GF-D8 (cell line): ENCODE measurements at regions not wholly inside any gene's neighbourhood (a gene's known extent, or its start where the extent isn't known, plus 50 kb on each side); places are given as distances from the start of the nearest gene placed in this dataset.

Experiments
- DNase-seq: peaks from one replicate; lab custom pipeline; 2025; lab: John Stamatoyannopoulos, UW

- DNase-seq = no peak
Measured at GRCh38 chr14:34243001-34243400, 219.0 kb downstream of the SPTSSA start.

DNA sequence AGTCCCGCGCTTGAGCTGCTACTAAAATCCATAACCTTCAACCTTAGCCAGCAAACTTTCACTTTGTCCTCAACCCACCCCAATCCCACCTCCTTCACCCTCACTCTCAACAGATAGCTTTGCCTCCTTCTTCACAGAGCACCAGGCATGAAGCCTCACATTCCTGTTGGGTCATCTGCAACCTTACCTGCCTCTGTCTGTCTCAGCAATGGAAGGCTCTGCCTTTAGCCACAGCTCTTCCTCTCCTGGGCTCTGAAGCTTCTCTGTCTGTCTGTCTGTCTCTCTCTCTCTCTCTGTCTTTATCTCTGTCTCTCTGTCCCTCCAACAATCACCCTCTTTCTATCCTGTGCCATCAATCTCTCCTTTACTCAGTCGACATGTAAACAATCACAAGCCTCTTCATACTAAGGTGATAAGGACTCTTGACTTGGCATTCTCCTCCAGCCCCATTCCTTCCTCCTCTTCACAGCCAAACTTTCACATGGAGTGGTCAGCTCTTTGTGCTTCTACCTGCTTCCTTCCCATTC lies 220.8 kb downstream of the SPTSSA start:
- no peak for DNase-seq

- DNase-seq = no peak
Measured at GRCh38 chr14:34238610-34239009, 223.4 kb downstream of the SPTSSA start.

DNA sequence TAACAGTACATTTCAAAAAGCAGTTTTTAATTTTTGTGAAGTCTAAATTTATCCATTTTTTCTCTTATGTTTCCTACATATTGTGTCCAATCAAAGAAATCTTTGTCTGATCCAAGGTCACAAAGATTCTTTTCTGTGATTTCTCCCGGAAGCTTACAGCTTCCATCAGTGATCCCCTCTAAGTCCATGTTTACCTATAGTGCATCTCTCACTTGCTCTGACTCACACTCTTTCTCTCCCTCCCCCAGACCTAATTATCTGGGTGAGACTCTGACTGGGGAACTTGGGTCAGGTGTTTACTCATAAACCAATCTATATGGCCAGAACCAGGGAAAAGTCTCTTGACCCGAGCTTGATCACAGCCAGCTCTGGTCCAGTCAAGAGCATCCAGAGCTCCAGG lies 224.4 kb downstream of the SPTSSA start:
- no peak for DNase-seq

- DNase-seq = no peak
Measured at GRCh38 chr14:34237081-34237480, 225.0 kb downstream of the SPTSSA start.

DNA sequence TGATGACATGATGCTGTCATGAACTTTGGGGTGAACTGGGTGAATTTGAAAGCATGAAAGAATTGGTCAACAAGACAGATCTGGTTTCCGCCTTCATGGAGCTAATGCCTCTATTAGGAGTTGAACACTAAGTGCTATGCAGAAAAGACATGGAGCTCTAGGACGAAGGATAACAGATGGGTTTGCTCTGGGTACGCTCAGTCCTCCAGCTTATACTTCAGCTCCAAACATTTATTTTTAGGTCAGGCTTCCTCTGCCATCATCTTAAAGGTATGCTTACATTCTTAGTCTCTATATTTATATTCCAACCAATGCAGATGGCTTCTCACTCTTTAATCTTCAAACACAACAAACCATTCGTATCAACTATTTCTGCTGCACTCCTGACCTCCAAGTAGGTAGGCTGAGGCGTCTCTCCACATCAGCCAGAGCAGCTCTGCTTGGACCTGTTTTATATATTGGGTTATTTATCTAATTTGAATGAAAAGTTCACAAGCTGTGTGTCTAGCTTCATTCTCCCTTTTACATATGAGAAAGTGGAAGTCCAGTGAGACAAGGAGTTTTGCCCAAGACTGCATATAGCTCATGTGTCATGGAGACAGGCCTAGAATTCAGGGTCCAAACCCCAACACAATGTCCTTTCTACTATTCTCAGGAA lies 226.3 kb downstream of the SPTSSA start:
- DNase-seq = no peak

DNA sequence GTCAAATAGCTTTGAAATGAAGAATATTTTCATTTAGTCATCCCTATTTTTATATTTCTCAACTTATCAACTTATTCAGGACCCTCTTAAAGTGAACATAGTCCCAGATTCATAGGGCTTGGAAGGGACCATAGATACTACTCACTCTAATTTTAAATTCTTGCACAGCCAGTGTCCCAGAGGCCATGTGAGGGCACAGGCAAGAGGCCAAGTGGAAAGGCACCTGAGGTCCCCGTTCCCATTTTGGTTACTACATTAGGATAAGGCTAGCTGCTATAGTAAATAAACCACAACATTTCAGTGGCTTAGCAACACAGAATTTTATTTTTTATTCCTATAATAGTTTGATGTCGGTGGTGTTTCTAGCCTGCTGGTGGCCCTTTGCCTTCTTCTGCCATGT lies 227.8 kb downstream of the SPTSSA start:
- no peak for DNase-seq

- no peak for DNase-seq
Measured at GRCh38 chr14:34233619-34234018, 228.4 kb downstream of the SPTSSA start.

DNA sequence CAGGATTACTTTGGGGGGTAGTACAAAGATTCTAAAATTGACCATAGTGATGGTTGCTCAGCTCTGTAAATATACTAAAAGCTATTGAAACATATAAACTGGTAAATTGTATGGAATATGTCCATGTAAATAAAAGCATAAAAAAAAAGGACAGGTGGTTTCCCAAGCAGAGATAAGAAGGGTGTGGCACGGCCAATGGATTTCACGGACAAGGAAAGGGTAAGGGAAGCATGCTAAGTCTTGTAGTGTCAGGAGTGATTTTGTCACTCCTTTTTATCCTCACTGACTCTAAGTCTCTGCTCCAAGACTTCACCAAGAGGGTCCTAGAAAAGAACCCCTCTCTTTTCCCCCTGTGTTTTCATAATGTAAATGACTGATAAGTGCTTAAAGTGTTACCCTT lies 229.2 kb downstream of the SPTSSA start:
- no peak for DNase-seq

DNA sequence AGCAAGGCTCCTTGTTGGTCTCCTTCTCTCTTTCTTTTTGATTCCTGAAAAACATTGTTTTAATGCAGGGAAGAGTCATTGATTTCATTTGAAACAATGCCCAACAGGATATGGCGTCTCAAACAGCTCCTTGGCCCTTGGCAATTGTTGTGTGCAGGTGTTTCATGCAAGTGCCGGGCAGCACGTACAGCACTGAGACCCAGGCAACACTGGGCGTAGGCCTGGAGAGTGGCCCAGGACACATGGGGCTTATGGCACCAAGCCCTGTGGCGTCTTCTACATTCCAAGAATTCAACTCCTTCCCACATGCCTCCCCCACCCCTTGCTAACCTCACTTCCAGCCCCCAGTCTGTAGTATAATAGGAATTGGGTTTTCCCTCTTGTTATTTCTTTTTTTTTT lies 230.4 kb downstream of the SPTSSA start:
- DNase-seq = no peak

- no peak for DNase-seq
Measured at GRCh38 chr14:34229140-34229539, 232.9 kb downstream of the SPTSSA start.

DNA sequence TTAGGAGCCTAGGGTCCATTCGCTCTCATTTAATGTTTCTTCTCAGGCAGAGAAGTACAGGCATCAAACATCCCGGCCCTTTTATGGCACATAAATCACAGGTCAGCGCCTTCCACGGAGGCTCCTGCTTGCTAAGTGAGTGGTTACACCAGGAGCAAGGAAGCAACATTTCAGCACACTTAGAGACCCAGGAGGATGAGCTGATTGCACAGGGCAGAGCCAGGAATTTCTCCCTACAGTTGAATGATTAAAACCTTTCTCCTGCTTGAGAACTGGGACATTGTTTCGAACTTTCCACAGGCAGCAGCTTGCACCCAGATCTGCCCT lies 233.4 kb downstream of the SPTSSA start:
- DNase-seq = no peak

DNA sequence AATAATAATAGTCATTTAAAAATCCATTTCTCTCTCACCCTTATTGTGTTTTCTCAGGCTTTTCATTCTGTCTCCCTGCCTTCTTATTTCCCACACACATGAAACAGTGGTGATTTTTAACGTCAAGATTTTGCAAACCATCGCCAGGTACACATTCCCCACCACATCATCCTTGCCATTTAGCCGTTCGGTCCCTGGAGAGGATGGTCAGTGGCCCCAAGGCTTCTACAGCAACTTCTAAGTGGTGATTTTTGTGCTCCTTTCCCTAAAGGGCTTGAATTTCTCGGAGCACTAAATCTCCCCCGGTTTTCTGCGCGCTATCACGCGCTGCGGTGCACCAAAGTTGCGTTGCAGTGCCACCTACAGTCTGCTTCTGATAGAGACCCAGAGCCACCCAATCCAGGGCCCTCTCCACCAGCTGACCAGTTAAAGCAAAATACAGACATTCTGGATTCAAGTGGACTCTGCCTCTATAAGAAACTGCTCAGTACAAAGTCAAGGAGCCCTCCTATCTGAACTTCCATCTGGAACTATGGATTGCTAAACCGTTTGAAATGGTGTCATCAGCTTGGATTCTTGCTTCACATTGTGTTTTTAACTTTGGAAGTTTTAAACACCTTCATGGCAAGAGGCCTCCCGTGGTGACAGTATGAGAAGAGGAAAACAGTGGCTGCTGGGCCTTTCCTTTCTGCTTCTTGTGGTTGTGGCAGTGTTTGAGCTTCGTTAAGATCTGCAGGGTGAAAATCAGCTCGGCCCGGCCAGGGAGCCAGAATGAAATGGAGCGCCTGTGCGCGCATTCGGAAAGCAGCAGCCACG lies 234.0 kb downstream of the SPTSSA start:
- DNase-seq = no peak

DNA sequence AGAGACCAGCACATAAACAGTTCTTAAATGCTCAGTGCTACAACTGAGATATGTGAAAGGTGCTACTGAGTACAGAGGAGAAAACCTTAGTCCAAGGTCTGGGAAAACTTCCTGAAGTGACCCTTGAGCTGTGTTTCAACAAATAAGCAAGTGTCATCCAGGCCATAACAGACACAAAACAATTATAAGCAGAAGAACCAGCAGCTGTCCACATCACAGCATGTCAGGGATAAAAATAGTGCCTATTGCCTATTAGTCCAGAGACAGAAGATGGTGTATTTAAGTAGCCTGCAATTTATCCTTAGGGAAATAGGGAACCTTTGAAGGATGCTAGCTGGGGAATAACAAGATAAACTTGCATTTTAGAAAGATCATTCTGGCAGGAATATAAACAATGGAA lies 237.8 kb downstream of the SPTSSA start:
- no peak for DNase-seq

DNA sequence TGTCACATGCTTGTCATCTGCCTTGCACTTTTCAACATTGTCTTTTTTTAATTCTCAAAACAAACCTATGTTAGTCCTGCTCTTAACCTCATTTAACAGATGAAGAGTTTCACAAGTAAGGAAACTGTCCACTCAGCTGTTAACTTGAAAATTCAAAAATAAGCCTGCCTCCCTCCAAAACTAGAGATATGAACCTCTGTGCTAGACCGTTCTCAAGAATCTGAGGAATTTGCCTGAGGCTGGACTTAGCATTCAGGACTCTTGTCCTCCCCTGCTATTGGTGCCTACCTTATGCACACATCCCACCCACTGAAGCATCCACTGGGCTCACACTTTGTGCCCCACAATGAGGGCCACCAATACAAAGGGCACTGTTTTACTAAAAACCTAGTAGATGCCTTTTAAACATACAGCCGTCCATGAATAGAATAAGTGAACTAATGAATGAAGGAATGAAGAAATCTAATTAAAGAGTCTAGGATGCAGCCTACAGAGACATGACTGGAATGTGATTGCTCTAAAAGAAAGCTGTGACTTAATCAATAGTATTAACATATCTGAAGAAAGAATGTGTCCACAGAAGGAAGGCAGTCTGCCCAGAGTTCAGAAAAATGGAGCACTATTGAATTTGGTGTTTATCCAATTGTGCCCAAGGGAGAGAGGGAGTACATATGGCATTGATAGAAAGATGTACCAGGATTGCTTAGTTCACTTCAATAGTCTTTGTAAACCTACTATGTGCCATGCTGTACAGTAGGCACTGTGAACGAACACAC lies 238.5 kb downstream of the SPTSSA start:
- DNase-seq = no peak

GRCh38 chr14:34222867-34223266 lies 239.2 kb downstream of the SPTSSA start:
- no peak for DNase-seq

- no peak for DNase-seq
Measured at GRCh38 chr14:34222122-34222521, 239.9 kb downstream of the SPTSSA start.

DNA sequence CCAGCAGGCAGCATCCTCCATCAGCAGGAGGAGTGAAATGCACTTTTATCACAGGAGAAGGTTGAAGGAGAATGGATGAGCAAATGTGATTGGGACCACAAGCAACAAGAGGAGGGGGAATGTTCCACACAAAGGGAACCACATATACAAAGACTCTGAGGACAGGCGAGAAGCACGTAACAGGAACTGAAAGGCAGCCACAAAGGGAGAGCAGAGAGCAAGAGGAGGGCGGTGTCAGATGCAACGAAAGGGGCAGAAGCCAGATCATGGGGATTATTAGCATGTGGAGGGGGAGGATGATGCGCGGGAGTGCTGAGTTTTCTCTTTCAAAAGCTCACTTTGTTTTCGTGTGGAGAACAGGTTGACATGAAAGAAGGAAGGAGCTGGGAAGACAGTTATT lies 241.1 kb downstream of the SPTSSA start:
- no peak for DNase-seq

DNA sequence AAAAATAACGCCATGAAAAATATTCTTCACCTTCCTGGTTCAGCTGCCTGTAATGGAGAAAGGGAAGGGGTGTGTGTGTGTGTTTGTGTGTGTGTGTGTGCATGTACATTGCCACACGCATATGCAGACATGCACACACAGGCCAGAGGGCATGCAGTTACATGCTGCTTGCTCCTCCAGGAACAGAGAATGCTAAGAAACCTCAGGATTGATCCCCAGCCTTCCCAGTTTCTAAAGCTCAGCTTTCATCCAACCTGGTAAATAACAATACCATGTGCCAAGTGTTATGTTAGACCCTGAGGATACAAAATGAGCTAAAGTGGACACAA lies 241.7 kb downstream of the SPTSSA start:
- no peak for DNase-seq

GRCh38 chr14:34219661-34220377 lies 242.2 kb downstream of the SPTSSA start:
- DNase-seq = no peak

GRCh38 chr14:34218881-34219280 lies 243.2 kb downstream of the SPTSSA start:
- DNase-seq = no peak

- DNase-seq = no peak
Measured at GRCh38 chr14:34214961-34215360, 247.1 kb downstream of the SPTSSA start.
